Body of pancreas (tissue), 4 donors: ENCODE measurements at regions not wholly inside any gene's neighbourhood (a gene's known extent, or its start where the extent isn't known, plus 50 kb on each side); places are given as distances from the start of the nearest gene placed in this dataset.

Source experiments
- ATAC-seq: fragments of 150-250 bp; one replicate; pipeline ENCODE4 v1.9.1; 2016
- DNase-seq, 4 donors: peaks; one replicate each; pipeline ENCODE4 v3.0.0-alpha.2; 2019
- H3K27ac ChIP-seq, 4 donors: fragments of 200-600 bp; sonication (generic); 1 replicate in 3 of 4; 2 replicates in 1 of 4; pipeline versions ENCODE4 v1.5.1 to v1.6.1; 2016 to 2019; ENCODE audit warnings: mild to moderate bottlenecking in 1 of 4, mixed read lengths in 1 of 4, moderate library complexity in 1 of 4
- H3K27me3 ChIP-seq, 2 donors: fragments of 200-600 bp; sonication (generic); one replicate each; pipeline ENCODE4 v1.6.0; 2016; ENCODE audit warnings: mild to moderate bottlenecking in 1 of 2
- H3K36me3 ChIP-seq, 2 donors: fragments of 200-600 bp; sonication (generic); replicated peaks in 1 of 2; 2 replicates each; pipeline ENCODE4 v1.5.1; 2016; ENCODE audit warnings: low read depth in 2 of 2; ENCODE audit not compliant: insufficient read depth in 1 of 2
- H3K4me1 ChIP-seq: fragments of 200-600 bp; sonication (generic); one replicate; pipeline ENCODE4 v1.6.0; 2016
- H3K4me3 ChIP-seq, 2 donors: fragments of 200-600 bp; sonication (generic); 1 replicate in 1 of 2; 2 replicates in 1 of 2; pipeline ENCODE4 v1.5.1; 2016 to 2019
- H3K9me3 ChIP-seq, 3 donors: fragments of 200-600 bp; sonication (generic); 1 replicate in 2 of 3; 2 replicates in 1 of 3; pipeline ENCODE4 v1.5.1; 2016
- CTCF ChIP-seq, 7 experiments: fragments of 450-650 bp in 4 of 7; fragments of 200-600 bp in 3 of 7; sonication (generic) in 3 of 7; IDR thresholded peaks; one replicate each; pipeline ENCODE4 v1.5.1; 2016 to 2019; ENCODE audit warnings: antibody characterized with exemption in 7 of 7
- POLR2A ChIP-seq, 3 donors: fragments of 450-650 bp; IDR thresholded peaks; one replicate each; pipeline ENCODE4 v1.6.1; 2016; ENCODE audit warnings: antibody characterized with exemption in 3 of 3, mild to moderate bottlenecking in 2 of 3
- WGBS, 2 donors: methylation state at CpG; one replicate each; pipeline ENCODE4 v1.1.5; 2017; 5-methylcytosine and 5-hydroxymethylcytosine counted together
- intact Hi-C: fragments of 100-400 bp; cut with DNase I; formaldehyde crosslinking; loops from one replicate; pipeline ENCODE4 v1.15.1; 2023

DNA sequence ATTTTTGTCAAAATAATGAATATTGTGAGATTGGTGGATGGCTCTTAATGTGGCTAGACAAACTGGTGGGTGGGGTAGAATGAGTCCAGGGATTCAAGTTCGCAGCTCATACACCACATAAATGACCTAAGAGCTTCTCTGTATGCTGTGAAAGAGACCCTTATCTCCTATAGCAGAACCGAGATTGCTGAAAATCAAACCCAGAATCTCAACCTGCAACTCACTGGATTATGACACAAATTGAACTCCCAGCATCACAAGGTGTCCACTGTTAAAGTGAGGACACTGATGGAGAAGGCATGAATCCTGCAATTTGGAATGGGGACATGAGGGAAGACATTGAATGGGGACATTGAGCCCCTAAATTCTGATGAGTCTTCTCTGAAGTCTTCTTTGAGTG, 51.3 kb upstream of the CNKSR3 start:
- ATAC-seq = no peak
- Histone ChIP-seq H3K27me3 (no peaks in the 10 kb centered on the region), H3K9me3 (no peaks in the 10 kb centered on the region), H3K4me3 (no peak overlapping the region), H3K27ac (no peak overlapping the region), H3K36me3 (no peaks in the 10 kb centered on the region), H3K4me1 (no peaks in the 10 kb centered on the region)
- TF ChIP-seq CTCF (IDR thresholded peaks at IDR 0.05) (no peak), POLR2A (IDR thresholded peaks at IDR 0.05) (no peak)
- WGBS, 2 donors = 93 to 95% methylated on average over 2 of the region's 2 CpGs
- no peak for DNase-seq
- intact Hi-C loops = no loop called here

DNA sequence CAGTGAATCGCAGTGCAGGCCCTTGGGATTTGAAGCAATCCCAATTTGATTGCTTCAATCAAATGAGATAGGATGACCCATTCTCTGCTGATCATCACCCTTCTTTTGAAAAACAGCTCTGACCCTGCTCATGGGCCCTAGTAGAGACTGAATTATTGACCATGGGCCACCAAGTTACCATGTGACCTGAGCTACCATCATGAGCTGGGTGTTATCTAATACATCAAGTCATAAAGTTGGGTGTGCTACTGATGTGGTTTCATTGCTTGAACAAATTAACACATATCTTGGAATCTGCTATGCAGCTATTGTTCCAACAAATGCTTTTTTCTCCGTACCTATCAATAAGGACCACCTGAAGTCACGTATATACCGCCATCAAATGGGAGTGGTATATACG, 54.8 kb upstream of the CNKSR3 start:
- H3K9me3 ChIP-seq = no peaks in the 10 kb centered on the region
- H3K4me1 ChIP-seq = peaks cover 18% of the 10 kb centered on the region
- no peak overlapping the region for H3K27ac ChIP-seq
- TF ChIP-seq POLR2A (IDR thresholded peaks at IDR 0.05) = no peak
- no peak for TF ChIP-seq CTCF (IDR thresholded peaks at IDR 0.05)
- H3K27me3 ChIP-seq = no peaks in the 10 kb centered on the region
- intact Hi-C loops = no loop called here
- 92 to 97% methylated on average over 5 of the region's 5 CpGs for WGBS, 2 donors
- no peak for DNase-seq
- H3K36me3 ChIP-seq = no peaks in the 10 kb centered on the region
- H3K4me3 ChIP-seq = no peak overlapping the region
- ATAC-seq = no peak

DNA sequence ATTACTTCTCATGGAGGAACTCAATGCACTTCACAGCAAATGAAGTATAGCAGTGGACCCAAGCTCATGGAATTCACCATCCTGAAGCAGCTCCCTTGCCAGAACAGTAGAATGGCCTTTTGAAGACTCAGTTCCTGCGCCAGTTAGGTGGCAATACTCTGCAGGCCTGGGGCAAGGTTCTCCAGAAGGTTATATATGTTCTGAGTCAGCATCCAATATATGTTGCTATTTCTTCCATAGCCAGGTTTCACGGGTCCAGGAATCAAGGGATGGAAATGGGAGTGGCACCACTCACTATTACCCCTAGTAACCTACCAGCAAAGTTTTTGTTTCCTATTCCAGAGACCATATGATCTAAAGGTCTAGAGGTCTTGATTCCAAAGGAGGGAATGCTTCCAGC, 56.4 kb upstream of the CNKSR3 start:
- no peak overlapping the region for H3K4me3 ChIP-seq
- no peaks in the 10 kb centered on the region for H3K36me3 ChIP-seq
- H3K27ac ChIP-seq = no peak overlapping the region
- no peaks in the 10 kb centered on the region for H3K27me3 ChIP-seq
- DNase-seq (no peak), ATAC-seq (no peak)
- intact Hi-C loops = no loop called here
- 92 to 100% methylated on average over 2 of the region's 2 CpGs for WGBS, 2 donors
- TF ChIP-seq POLR2A (IDR thresholded peaks at IDR 0.05) (no peak), CTCF (IDR thresholded peaks at IDR 0.05) (no peak)
- H3K9me3 ChIP-seq = no peaks in the 10 kb centered on the region
- peaks cover 18% of the 10 kb centered on the region for H3K4me1 ChIP-seq

- no peak overlapping the region for H3K4me3 ChIP-seq
- peaks cover 18% of the 10 kb centered on the region for H3K4me1 ChIP-seq
- no peaks in the 10 kb centered on the region for H3K9me3 ChIP-seq
- WGBS, 2 donors = 68 to 77% methylated on average over 6 of the region's 6 CpGs
- DNase-seq (no peak), ATAC-seq (no peak)
- H3K36me3 ChIP-seq = no peaks in the 10 kb centered on the region
- no peak overlapping the region for H3K27ac ChIP-seq
- intact Hi-C loops = no loop called here
- H3K27me3 ChIP-seq = no peaks in the 10 kb centered on the region
- TF ChIP-seq CTCF (IDR thresholded peaks at IDR 0.05) (no peak), POLR2A (IDR thresholded peaks at IDR 0.05) (no peak)
Observed at GRCh38 chr6:154567695-154568220, 57.3 kb upstream of the CNKSR3 start.

GRCh38 chr6:154569156-154569862, 58.8 kb upstream of the CNKSR3 start:
- peak; percentile 62 for ATAC-seq
- Histone ChIP-seq H3K27ac (peak overlapping the region in 2 of 4 donors; percentile 6 to 7), H3K27me3 (no peaks in the 10 kb centered on the region), H3K9me3 (no peaks in the 10 kb centered on the region), H3K4me1 (peaks cover 18% of the 10 kb centered on the region), H3K36me3 (no peaks in the 10 kb centered on the region), H3K4me3 (no peak overlapping the region)
- WGBS, 2 donors = 10 to 14% methylated on average over 3 of the region's 3 CpGs
- TF ChIP-seq CTCF (IDR thresholded peaks at IDR 0.05) (no peak), POLR2A (IDR thresholded peaks at IDR 0.05) (no peak)
- intact Hi-C loops = no loop called here
- DNase-seq = no peak
